SHP77 (cell line): ENCODE measurements at regions not wholly inside any gene's neighbourhood (a gene's known extent, or its start where the extent isn't known, plus 50 kb on each side); places are given as distances from the start of the nearest gene placed in this dataset.
"Not testable (repeated sequence)": the region's sequence is repeated elsewhere in the genome, so short reads cannot be mapped to it uniquely, and the experiment has no call there.

Source experiments
- DNase-seq, 2 experiments: peaks; one replicate each; lab custom pipeline; 2025; lab: John Stamatoyannopoulos, UW

- not testable (repeated sequence) for DNase-seq
Observed at GRCh38 chr7:65621580-65622201, 248.0 kb downstream of the ZNF92 start.

GRCh38 chr7:65631236-65631635, 241.6 kb upstream of the VKORC1L1 start:
- DNase-seq = not testable (repeated sequence)

DNA sequence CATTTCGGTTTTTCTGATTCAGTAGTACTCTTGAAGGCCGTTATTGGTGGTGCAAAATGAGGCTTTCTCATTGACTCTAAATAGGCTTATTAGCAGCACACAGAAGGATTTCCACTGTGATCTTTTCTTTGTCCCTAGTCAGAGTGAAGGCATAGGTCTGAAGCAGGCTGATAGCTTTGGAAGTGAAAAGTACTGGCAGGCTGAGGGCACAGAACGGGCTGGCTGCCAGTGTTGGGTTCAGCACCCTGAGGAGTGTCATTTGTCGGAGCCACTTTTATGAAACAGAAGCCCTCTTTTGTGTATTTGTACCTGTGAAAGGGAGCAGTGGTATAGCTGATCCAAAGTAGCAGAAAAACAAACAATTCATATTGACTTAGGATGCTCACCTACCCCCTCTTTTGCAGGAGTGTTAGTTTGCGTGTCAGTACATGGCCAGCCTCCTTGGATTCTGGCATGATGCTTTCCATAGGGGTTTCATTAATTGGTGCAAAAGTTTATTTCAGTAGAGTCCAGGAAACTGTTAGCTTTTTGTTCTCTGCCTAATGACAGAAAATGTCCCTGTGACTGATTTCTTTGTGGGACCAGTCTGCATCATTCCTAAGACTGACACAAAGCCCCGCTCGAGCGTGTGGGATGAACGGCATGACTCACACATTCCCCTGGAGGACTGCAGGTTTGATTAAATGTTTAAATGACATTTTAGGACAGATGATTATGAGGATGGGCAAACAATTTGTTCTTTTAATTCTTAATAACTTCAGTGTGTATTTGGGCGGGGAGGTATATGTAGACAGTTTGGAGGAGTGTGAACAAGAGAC, 239.1 kb upstream of the VKORC1L1 start:
- DNase-seq = not testable (repeated sequence)

DNA sequence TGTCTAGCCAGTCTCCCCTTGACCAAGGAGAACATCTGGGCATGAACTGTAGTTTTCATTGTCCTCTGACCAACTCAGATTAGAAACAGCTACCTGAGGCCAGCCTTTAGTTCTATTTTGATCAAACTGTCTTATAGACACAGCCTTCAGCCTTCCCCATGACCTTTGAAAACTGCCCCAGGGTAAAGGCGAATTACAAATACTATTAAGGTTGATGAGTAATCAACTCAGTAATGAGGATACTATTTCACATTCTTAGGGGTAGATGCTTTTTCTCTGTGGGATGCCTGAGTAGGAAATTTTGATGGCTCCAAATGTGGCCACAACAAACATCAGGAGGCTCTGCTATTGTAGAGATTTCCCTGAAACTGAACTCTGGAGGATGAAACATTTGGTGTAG, 234.0 kb upstream of the VKORC1L1 start:
- DNase-seq = not testable (repeated sequence)

DNA sequence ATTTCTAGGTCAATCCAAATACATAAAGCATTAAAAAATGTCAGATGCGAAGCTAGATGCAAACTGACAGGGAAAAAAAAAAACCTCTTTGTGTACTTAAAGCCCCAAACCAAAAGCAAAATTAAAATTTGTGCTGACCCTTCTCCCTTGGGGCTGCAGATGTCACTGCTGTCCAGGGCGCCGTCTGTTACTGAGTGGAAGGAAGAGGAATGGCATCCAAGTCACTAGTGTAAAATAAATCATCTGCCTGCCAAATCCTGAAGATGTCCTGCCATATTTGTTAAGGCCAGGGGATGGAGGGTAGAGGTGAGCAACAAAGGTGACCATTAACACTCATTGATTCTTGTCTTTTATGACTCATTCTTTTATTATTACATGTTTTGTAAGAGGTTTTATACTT, 233.2 kb upstream of the VKORC1L1 start:
- DNase-seq = not testable (repeated sequence)

- DNase-seq = not testable (repeated sequence)
Observed at GRCh38 chr7:65643498-65643897, 229.4 kb upstream of the VKORC1L1 start.

GRCh38 chr7:65647153-65647964, 225.5 kb upstream of the VKORC1L1 start:
- DNase-seq = not testable (repeated sequence)

DNA sequence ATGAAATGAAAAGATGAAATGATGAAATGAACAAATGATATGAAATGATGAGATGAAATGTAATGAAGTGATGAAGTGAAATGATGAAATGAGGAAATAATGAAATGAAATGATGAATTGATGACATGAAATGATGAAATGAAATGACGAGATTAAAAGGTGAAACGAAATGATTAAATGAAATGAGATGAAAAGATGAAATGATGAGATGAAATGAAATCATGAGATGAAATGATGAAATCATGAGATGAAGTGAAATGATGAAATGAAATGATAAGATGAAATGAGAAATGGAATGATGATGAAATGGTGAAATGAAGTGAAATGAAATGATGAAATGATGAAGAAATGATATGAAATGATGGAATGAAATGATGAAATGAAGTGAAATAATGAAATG, 221.7 kb upstream of the VKORC1L1 start:
- not testable (repeated sequence) for DNase-seq

- not testable (repeated sequence) for DNase-seq
Observed at GRCh38 chr7:65651826-65652592, 220.9 kb upstream of the VKORC1L1 start.

- not testable (repeated sequence) for DNase-seq
Observed at GRCh38 chr7:65652669-65653068, 220.2 kb upstream of the VKORC1L1 start.

GRCh38 chr7:65656494-65657188, 216.2 kb upstream of the VKORC1L1 start:
- not testable (repeated sequence) for DNase-seq

- DNase-seq = not testable (repeated sequence)
Observed at GRCh38 chr7:65683362-65683761, 189.5 kb upstream of the VKORC1L1 start.

DNA sequence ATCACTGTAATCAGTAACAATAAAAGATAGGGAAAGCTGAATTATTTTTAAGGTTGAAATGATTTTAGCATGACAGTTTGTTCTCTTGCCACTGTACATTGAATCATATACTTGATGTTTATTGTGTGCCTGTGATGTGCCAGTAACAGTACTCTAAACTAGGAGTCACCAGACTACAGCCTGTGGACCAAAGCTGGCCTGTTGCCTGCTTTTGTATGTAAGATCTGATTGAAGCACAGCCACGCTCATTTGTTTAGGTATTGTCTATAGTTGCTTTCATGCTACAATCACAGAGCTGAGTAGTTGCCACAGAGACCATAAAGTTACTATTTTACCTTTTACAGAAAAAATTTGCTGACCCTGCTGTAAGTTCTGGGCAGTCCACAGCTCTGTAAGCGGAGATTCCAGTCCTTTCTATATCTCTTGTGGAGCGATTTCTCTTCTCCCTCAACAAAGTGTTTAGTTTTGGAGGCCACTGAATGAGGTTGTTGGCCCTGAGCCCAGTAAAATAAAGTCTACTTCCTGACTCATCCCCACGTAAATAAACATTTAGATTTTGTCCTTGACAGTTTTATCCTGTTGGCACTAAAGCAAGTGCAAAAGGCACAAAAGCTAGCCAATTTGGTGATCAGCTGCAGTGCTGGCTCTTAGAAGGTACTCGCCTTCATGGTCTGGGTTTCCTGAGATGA, 173.7 kb upstream of the VKORC1L1 start:
- DNase-seq = not testable (repeated sequence)

GRCh38 chr7:65699715-65700356, 173.0 kb upstream of the VKORC1L1 start:
- DNase-seq = peak in 1 of 2 experiments; percentile 26

DNA sequence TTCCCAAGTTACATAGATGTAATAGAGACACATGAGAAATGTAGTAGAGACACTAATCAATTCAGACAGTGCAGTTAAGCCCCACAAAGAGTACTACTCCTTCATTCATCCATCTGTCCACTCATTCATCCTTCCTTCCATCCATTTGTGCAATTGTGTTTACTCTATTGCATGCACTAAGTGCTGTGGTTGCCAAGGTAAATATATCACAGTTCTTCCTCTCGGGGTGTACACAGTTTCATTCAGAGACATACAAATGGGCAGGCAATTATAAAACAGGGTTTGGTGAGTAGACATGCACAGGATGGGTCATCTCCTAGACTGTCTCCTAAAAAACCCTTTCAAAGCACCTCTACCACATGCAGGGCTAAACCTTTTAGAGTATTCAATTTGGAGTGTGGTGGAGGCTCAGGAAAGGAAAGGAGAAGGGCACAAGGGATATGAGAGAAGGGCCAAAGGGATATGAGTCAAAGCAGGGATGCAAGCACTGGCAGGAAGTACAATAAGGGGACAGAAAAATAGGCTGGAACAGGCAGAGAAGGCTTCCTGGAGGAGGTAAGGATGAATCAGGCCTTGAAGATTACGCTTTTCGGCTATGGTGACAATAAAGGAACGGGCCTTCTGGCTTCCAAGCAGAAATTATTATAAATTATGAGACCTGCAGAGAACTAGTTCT, 153.6 kb upstream of the VKORC1L1 start:
- DNase-seq = peak; percentile 30 to 50

- DNase-seq = peak; percentile 50 to 52
Observed at GRCh38 chr7:65722361-65722792, 150.5 kb upstream of the VKORC1L1 start.

DNA sequence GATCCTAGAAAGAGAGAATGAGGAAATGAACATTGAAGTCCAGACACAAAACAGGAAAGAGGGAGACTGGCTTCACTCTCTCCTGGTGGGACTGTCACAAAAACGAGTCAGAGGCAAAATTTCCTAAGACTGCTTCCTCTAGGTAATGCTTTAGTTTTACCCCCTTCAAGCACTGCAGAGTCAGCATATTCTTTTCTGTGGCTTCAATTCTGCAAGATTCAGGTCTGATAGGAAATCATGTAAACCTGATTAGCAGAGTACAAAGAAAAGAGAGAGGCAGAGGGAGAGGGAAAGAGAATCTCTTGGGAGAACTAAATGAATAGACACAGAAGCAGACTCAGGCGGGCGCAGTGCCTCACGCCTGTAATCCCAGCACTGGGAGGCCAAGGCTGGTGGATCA, 145.7 kb upstream of the VKORC1L1 start:
- not testable (repeated sequence) for DNase-seq

- DNase-seq = no peak
Observed at GRCh38 chr7:65731129-65731528, 141.7 kb upstream of the VKORC1L1 start.

- DNase-seq = no peak
Observed at GRCh38 chr7:65731562-65732035, 141.3 kb upstream of the VKORC1L1 start.
